Mammary epithelial cell (primary cell): ENCODE measurements at regions not wholly inside any gene's neighbourhood (a gene's known extent, or its start where the extent isn't known, plus 50 kb on each side); places are given as distances from the start of the nearest gene placed in this dataset.

Experiments used
- EZH2 ChIP-seq: IDR thresholded peaks from 2 replicates; pipeline ENCODE4 v1.6.1; 2012; ENCODE audit warnings: low read length, inconsistent platforms, borderline replicate concordance
- TF ChIP-seq, protein P1 (sequence below), 2 donors: IDR thresholded peaks in 1 of 2; conservative IDR thresholded peaks in 1 of 2; 2 replicates each; pipeline ENCODE4 v1.5.1; 2011 to 2012; ENCODE audit warnings: inconsistent platforms in 2 of 2, low read length in 2 of 2, mild to moderate bottlenecking in 2 of 2, control low read depth in 1 of 2, low read depth in 1 of 2; ENCODE audit not compliant: insufficient read depth in 1 of 2; ENCODE audit errors: extremely low read depth in 1 of 2

DNA sequence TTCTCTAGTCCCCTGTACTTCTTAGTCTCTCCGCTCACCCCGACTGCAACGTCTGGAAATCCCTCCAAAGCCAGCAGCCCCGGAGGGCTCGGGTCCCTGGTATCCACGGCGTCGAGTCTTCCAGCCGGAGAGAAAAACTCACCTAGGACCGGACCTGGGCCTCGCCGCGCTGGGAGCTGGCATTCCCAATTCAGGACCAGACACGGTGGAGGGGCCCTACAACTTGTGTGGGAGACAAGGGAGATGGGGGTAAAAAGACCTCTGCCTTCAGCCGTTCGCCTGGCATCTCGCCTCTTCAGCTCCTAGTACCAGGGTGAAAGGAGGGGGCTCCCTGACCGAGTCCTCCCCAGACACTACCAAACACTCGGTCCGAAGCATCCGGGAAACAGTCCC lies 64.3 kb downstream of the GPX5 start:
- TF ChIP-seq, protein P1, sequence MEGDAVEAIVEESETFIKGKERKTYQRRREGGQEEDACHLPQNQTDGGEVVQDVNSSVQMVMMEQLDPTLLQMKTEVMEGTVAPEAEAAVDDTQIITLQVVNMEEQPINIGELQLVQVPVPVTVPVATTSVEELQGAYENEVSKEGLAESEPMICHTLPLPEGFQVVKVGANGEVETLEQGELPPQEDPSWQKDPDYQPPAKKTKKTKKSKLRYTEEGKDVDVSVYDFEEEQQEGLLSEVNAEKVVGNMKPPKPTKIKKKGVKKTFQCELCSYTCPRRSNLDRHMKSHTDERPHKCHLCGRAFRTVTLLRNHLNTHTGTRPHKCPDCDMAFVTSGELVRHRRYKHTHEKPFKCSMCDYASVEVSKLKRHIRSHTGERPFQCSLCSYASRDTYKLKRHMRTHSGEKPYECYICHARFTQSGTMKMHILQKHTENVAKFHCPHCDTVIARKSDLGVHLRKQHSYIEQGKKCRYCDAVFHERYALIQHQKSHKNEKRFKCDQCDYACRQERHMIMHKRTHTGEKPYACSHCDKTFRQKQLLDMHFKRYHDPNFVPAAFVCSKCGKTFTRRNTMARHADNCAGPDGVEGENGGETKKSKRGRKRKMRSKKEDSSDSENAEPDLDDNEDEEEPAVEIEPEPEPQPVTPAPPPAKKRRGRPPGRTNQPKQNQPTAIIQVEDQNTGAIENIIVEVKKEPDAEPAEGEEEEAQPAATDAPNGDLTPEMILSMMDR (conservative IDR thresholded peaks at IDR 0.05 in 1 of 2, IDR thresholded peaks at IDR 0.05 in 1 of 2; ENCODE audit: extremely low read depth in 1 of 2, insufficient read depth in 1 of 2, low read depth in 1 of 2, low read length in 2 of 2), result no peak
- TF ChIP-seq EZH2, result no peak
